ENCODE measurements at regions not wholly inside any gene's neighbourhood (a gene's known extent, or its start where the extent isn't known, plus 50 kb on each side); places are given as distances from the start of the nearest gene placed in this dataset.

- BruUV-seq (replicated peaks), result no TSS peak
- ChIA-PET POLR2A (no interaction called here), CTCF (no interaction called here)
These were observed 89.9 kb upstream of the MPDZ start for GRCh38 chr9:13369431-13369830.

GRCh38 chr9:13367784-13368183 lies 88.3 kb upstream of the MPDZ start:
- Histone ChIP-seq H3K4me3 (ENCODE audit: low read depth in 2 of 2, low read length in 2 of 2) (no peak overlapping the region), H3K27ac (ENCODE audit: low read length) (no peak overlapping the region), H3K9me3 (ENCODE audit: control insufficient read depth, insufficient read depth, low read depth, low read length) (no peaks in the 10 kb centered on the region), H3K27me3 (ENCODE audit: control insufficient read depth, insufficient read depth, low read length) (no peaks in the 10 kb centered on the region), H3K36me3 (ENCODE audit: control insufficient read depth, insufficient read depth, low read length) (no peaks in the 10 kb centered on the region), H3K4me1 (ENCODE audit: control insufficient read depth, insufficient read depth, low read length) (no peaks in the 10 kb centered on the region)
- CTCF ChIA-PET, result no interaction called here
- DNase-seq (ENCODE audit: low read depth, low spot score), result no peak
- intact Hi-C loops (cut with micrococcal nuclease; ENCODE audit: unreplicated experiment) (no loop called here), in situ Hi-C loops (cut with HindIII; ENCODE audit: low pct_unique_long_range_greater_than_20kb, low sequenced_read_pairs) (no loop called here)
- POLR2A ChIA-PET, result no interaction called here
- no TSS peak for BruUV-seq (replicated peaks)
- no peak for ATAC-seq
- TF ChIP-seq REST (IDR thresholded peaks at IDR 0.05; ENCODE audit: insufficient read depth in 1 of 2, low read depth in 2 of 2, low read length in 1 of 2) (no peak), TCF7L2 (IDR thresholded peaks at IDR 0.05; ENCODE audit: low read depth, low read length) (no peak), SIN3A (IDR thresholded peaks at IDR 0.05; ENCODE audit: borderline replicate concordance, insufficient read depth, low read depth, low read length) (no peak), POLR2AphosphoS5 (IDR thresholded peaks at IDR 0.05; ENCODE audit: low read depth, low read length) (no peak), CTCF (IDR thresholded peaks at IDR 0.05) (no peak)

More at GRCh38 chr9:13369431-13369830, 89.9 kb upstream of the MPDZ start:
- H3K9me3 ChIP-seq (ENCODE audit: control insufficient read depth, insufficient read depth, low read depth, low read length), result no peaks in the 10 kb centered on the region
- no peak overlapping the region for H3K27ac ChIP-seq (ENCODE audit: low read length)
- ATAC-seq (no peak), DNase-seq (ENCODE audit: low read depth, low spot score) (no peak)
- H3K4me3 ChIP-seq (ENCODE audit: low read depth in 2 of 2, low read length in 2 of 2), result no peak overlapping the region
- H3K36me3 ChIP-seq (ENCODE audit: control insufficient read depth, insufficient read depth, low read length), result no peaks in the 10 kb centered on the region
- H3K4me1 ChIP-seq (ENCODE audit: control insufficient read depth, insufficient read depth, low read length), result no peaks in the 10 kb centered on the region
- intact Hi-C loops (cut with micrococcal nuclease; ENCODE audit: unreplicated experiment) (no loop called here), in situ Hi-C loops (cut with HindIII; ENCODE audit: low pct_unique_long_range_greater_than_20kb, low sequenced_read_pairs) (no loop called here)
- no peaks in the 10 kb centered on the region for H3K27me3 ChIP-seq (ENCODE audit: control insufficient read depth, insufficient read depth, low read length)
- TF ChIP-seq POLR2AphosphoS5 (IDR thresholded peaks at IDR 0.05; ENCODE audit: low read depth, low read length) (no peak), REST (IDR thresholded peaks at IDR 0.05; ENCODE audit: insufficient read depth in 1 of 2, low read depth in 2 of 2, low read length in 1 of 2) (no peak), SIN3A (IDR thresholded peaks at IDR 0.05; ENCODE audit: borderline replicate concordance, insufficient read depth, low read depth, low read length) (no peak), TCF7L2 (IDR thresholded peaks at IDR 0.05; ENCODE audit: low read depth, low read length) (no peak), CTCF (IDR thresholded peaks at IDR 0.05) (no peak)
